Ishikawa (cell line): ENCODE measurements at regions not wholly inside any gene's neighbourhood (a gene's known extent, or its start where the extent isn't known, plus 50 kb on each side); places are given as distances from the start of the nearest gene placed in this dataset.

ENCODE experiments used
- CEBPB ChIP-seq: IDR thresholded peaks from 2 replicates; pipeline ENCODE4 v1.6.1; 2012
- CREB1 ChIP-seq: IDR thresholded peaks from 2 replicates; pipeline ENCODE4 v1.6.1; 2012; ENCODE audit warnings: low read depth
- EGR1 ChIP-seq: IDR thresholded peaks from 2 replicates; pipeline ENCODE4 v1.6.1; 2012
- EP300 ChIP-seq: IDR thresholded peaks from 2 replicates; pipeline ENCODE4 v1.6.1; 2012; ENCODE audit warnings: borderline replicate concordance
- FOXM1 ChIP-seq: IDR thresholded peaks from 2 replicates; pipeline ENCODE4 v1.6.1; 2012; ENCODE audit warnings: low read depth, borderline replicate concordance
- MAX ChIP-seq: IDR thresholded peaks from 2 replicates; pipeline ENCODE4 v1.6.1; 2012
- NFIC ChIP-seq: IDR thresholded peaks from 2 replicates; pipeline ENCODE4 v1.6.1; 2012
- RAD21 ChIP-seq: IDR thresholded peaks from 2 replicates; pipeline ENCODE4 v1.6.1; 2012; ENCODE audit warnings: low read depth
- REST ChIP-seq: IDR thresholded peaks from 2 replicates; pipeline ENCODE4 v1.6.1; 2012; ENCODE audit warnings: low read depth, mild to moderate bottlenecking
- TAF1 ChIP-seq: IDR thresholded peaks from 2 replicates; pipeline ENCODE4 v1.6.1; 2012; ENCODE audit warnings: low read depth, mild to moderate bottlenecking
- TCF12 ChIP-seq: IDR thresholded peaks from 2 replicates; pipeline ENCODE4 v1.6.1; 2012; ENCODE audit warnings: low read depth
- TEAD4 ChIP-seq: IDR thresholded peaks from 2 replicates; pipeline ENCODE4 v1.6.1; 2012
- USF1 ChIP-seq: IDR thresholded peaks from 2 replicates; pipeline ENCODE4 v1.6.1; 2012
- YY1 ChIP-seq: IDR thresholded peaks from 2 replicates; pipeline ENCODE4 v1.6.1; 2012; ENCODE audit warnings: low read depth
- ZBTB7A ChIP-seq: IDR thresholded peaks from 2 replicates; pipeline ENCODE4 v1.6.1; 2012; ENCODE audit warnings: low read depth

- no peak for TF ChIP-seq EP300
- TF ChIP-seq USF1 = no peak
- no peak for TF ChIP-seq MAX
- no peak for TF ChIP-seq RAD21
- no peak for TF ChIP-seq REST
- TF ChIP-seq TAF1 = no peak
- no peak for TF ChIP-seq YY1
These were observed 124.6 kb upstream of the ACSL4 start for GRCh38 chrX:109857584-109858228.

GRCh38 chrX:109858602-109859341, 125.7 kb upstream of the ACSL4 start:
- TF ChIP-seq FOXM1 (no peak), CEBPB (no peak), ZBTB7A (no peak), TEAD4 (no peak), TAF1 (no peak), REST (no peak), CREB1 (no peak), YY1 (no peak), EGR1 (no peak), USF1 (no peak), NFIC (no peak), TCF12 (no peak), EP300 (no peak), MAX (no peak)

GRCh38 chrX:109859651-109860050, 126.6 kb upstream of the ACSL4 start:
- no peak for TF ChIP-seq EP300
- no peak for TF ChIP-seq CEBPB
- TF ChIP-seq YY1 = no peak
- TF ChIP-seq EGR1 = no peak
- TF ChIP-seq RAD21 = no peak
- TF ChIP-seq USF1 = no peak
- TF ChIP-seq FOXM1 = no peak
- TF ChIP-seq MAX = no peak
- TF ChIP-seq TEAD4 = no peak
- no peak for TF ChIP-seq ZBTB7A
- no peak for TF ChIP-seq CREB1
- no peak for TF ChIP-seq NFIC
- no peak for TF ChIP-seq TCF12
- no peak for TF ChIP-seq REST
- TF ChIP-seq TAF1 = no peak
